GM18505 (cell line): ENCODE measurements at regions not wholly inside any gene's neighbourhood (a gene's known extent, or its start where the extent isn't known, plus 50 kb on each side); places are given as distances from the start of the nearest gene placed in this dataset.

Experiments used
- ATAC-seq: cut with Tn5 transposase; IDR thresholded peaks from one replicate; pipeline ENCODE4 v1.9.1; 2021; ENCODE audit not compliant: unreplicated experiment
- POLR2A ChIP-seq: IDR thresholded peaks from 4 replicates; pipeline ENCODE4 v1.6.1; 2011; ENCODE audit warnings: borderline replicate concordance; ENCODE audit not compliant: insufficient read depth, insufficient read length; ENCODE audit errors: extremely low read depth

GRCh38 chr1:81635816-81636215 is 164.9 kb upstream of the ADGRL2 start:
- no peak for TF ChIP-seq POLR2A
- no peak for ATAC-seq

- no peak for TF ChIP-seq POLR2A
- no peak for ATAC-seq
Measured at GRCh38 chr1:81634294-81634693, 166.4 kb upstream of the ADGRL2 start.

GRCh38 chr1:81619156-81619555 is 181.6 kb upstream of the ADGRL2 start:
- TF ChIP-seq POLR2A, result no peak

GRCh38 chr1:81618376-81618775 is 182.4 kb upstream of the ADGRL2 start:
- ATAC-seq, result no peak

More at GRCh38 chr1:81619156-81619555, 181.6 kb upstream of the ADGRL2 start:
- no peak for ATAC-seq

GRCh38 chr1:81617308-81617967 is 183.3 kb upstream of the ADGRL2 start:
- no peak for TF ChIP-seq POLR2A
- ATAC-seq, result no peak

More at GRCh38 chr1:81618376-81618775, 182.4 kb upstream of the ADGRL2 start:
- TF ChIP-seq POLR2A, result no peak

- ATAC-seq, result no peak
- TF ChIP-seq POLR2A, result no peak
Measured at GRCh38 chr1:81613803-81614202, 186.9 kb upstream of the ADGRL2 start.

GRCh38 chr1:81607924-81608323 is 192.8 kb upstream of the ADGRL2 start:
- ATAC-seq, result no peak
- TF ChIP-seq POLR2A, result no peak

- no peak for ATAC-seq
- no peak for TF ChIP-seq POLR2A
Measured at GRCh38 chr1:81607086-81607485, 193.6 kb upstream of the ADGRL2 start.

GRCh38 chr1:81606656-81607055 is 194.1 kb upstream of the ADGRL2 start:
- ATAC-seq, result no peak
- no peak for TF ChIP-seq POLR2A

- TF ChIP-seq POLR2A, result no peak
- no peak for ATAC-seq
Measured at GRCh38 chr1:81605023-81605422, 195.7 kb upstream of the ADGRL2 start.

- TF ChIP-seq POLR2A, result no peak
- ATAC-seq, result no peak
Measured at GRCh38 chr1:81600878-81601622, 199.7 kb upstream of the ADGRL2 start.

GRCh38 chr1:81600363-81600762 is 200.4 kb upstream of the ADGRL2 start:
- ATAC-seq, result no peak
- no peak for TF ChIP-seq POLR2A

- no peak for ATAC-seq
Measured at GRCh38 chr1:81598623-81599022, 202.1 kb upstream of the ADGRL2 start.

More at GRCh38 chr1:81598623-81599022, 202.1 kb upstream of the ADGRL2 start:
- no peak for TF ChIP-seq POLR2A
